ENCODE measurements at regions not wholly inside any gene's neighbourhood (a gene's known extent, or its start where the extent isn't known, plus 50 kb on each side); places are given as distances from the start of the nearest gene placed in this dataset.
"Not testable (repeated sequence)": the region's sequence is repeated elsewhere in the genome, so short reads cannot be mapped to it uniquely, and the experiment has no call there.

- no peak for DNase-seq
Observed at GRCh38 chr9:75463871-75464270, 375.6 kb downstream of the OSTF1 start.

DNA sequence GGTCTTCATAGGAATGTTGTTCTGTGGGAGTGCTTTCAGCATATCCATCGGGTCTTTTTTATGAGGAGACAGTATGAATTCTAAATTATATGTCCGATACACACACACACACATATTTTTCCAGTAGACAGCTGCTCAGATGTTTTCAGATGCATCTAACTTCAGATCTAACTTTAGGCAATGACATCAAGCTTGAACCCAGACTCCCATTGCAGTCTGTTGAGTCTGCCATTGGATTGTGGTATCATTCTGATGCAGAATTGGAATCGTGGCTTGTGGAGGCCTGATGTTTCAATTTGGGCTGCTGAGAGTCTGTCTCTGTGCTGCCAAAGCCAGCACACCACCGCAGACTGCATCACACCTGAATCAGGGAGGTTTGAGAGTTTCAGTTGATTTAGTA, 376.4 kb downstream of the OSTF1 start:
- no peak for DNase-seq

- DNase-seq, result no peak
Observed at GRCh38 chr9:75467142-75467541, 378.8 kb downstream of the OSTF1 start.

GRCh38 chr9:75471549-75472114, 383.3 kb downstream of the OSTF1 start:
- no peak for DNase-seq

- no peak for DNase-seq
Observed at GRCh38 chr9:75482566-75482965, 394.3 kb downstream of the OSTF1 start.

DNA sequence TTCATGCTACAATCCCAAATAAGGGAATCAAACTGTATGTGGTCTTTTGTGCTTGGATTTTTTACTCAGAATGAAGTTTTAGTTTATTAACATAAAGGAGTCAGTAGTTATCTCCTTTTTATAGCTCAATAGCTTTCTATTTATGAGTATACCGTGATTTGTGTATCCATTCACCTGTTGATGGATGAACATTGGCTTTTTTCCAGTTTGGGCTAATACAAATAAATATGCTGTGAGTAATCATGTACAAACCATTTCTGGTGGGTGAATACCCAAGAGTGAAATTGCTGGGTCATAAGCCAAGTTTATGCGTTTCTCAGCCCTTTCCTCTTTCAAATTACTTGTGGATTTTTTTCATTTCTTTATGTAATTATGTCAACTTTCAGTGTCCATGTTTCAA, 395.3 kb downstream of the OSTF1 start:
- no peak for DNase-seq

DNA sequence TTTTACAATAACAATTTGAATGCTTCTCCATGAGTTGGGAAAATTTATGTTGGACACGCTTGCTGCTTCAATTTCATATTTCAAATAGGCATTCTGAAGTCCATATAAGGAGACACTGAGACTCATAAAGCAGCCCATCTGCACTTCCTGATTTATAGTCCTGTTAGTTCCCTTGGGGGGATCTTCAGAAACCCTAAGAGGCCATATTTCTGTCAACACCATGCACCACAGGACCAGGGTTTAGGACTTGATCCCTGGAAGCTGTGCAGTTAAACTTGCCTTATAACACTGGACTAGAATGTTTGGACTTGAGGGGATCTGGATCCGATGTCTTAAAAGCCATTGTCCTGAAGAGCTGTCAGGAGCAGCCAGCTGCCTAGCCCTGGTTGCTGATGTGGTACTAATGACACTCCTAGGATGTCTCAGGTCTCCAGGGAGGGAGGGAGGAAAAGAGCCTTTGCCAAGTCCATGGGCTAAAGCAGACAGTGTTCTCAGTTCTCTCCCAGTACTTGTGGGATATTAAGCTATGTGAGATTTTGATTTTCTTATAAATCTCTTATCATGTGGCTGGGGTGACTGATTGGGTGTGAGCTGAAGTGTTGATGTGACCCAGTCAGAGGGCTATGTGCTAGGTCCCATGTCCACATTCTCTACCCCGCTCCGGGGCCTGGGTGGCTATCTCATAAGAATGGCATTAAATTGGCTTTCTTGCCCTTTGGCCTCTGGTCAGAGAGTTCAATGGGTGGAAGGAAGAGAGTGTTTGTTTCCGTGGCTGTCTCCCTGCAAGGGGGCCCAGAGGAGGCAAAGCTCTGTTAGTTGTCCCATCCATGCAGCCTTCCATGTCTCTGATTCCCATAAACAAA, 399.8 kb downstream of the OSTF1 start:
- DNase-seq, result no peak

DNA sequence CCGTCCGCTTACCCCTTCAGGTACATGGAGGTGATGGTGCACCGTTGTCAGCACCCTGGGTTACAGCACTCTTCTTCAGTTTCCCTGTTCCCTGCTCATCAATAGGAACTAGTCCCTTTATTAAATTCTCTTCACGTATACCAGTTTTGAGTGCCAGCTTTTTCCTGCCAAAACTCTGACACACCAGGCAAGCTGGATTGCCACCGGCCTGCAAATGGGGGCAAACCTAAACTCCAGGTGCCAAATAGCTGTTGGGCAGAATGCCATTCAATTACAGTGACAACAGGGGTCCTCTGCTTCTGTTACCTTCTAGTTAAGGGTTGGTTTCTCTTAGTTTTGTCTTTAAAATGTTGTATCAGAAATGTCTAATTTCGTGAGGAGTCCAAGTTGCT, 400.4 kb downstream of the OSTF1 start:
- DNase-seq, result no peak

- DNase-seq, result no peak
Observed at GRCh38 chr9:75490326-75490725, 400.1 kb upstream of the PCSK5 start.

DNA sequence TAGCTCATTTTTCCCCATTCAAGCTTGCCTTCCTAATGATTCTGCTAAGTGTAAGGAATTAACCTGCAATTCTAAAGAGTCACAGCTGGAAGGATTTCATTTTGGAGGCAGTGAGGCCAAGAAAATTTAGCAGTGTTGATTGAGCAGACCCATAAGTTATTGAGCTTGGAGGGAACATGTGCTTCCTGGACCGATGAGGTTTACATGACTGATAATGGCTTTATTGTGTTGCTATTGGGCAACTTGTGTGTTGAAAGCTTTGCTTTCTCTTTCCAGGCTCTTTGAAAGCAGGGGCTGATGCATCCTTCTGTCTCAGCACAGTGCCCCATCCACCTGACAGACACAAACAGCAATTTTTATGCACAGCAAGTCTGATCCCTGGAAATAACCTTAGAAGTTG, 398.9 kb upstream of the PCSK5 start:
- no peak for DNase-seq

DNA sequence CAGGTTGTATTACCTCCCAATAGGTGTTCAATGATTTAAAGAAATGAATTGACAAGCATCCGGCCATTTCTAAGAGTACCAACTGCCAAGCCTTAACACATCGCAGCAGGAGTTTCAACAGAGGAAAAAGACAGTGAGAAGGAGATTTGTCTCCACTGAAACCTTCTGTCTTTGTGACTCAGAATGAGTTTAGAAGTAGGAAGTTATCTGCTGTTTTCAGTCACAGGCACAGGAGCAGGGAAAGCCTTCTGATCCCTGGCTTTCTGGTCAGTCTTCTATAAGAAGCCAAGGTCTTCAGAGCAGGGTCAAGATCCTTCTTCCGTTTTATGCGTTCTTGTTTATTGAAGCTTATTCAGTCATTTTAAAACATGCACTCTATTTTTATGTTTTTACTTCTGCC, 390.7 kb upstream of the PCSK5 start:
- DNase-seq, result no peak

- DNase-seq, result no peak
Observed at GRCh38 chr9:75500479-75500878, 390.0 kb upstream of the PCSK5 start.

GRCh38 chr9:75500940-75501339, 389.5 kb upstream of the PCSK5 start:
- not testable (repeated sequence) for DNase-seq

- no peak for DNase-seq
Observed at GRCh38 chr9:75504721-75505120, 385.8 kb upstream of the PCSK5 start.

GRCh38 chr9:75505654-75506053, 384.8 kb upstream of the PCSK5 start:
- no peak for DNase-seq

DNA sequence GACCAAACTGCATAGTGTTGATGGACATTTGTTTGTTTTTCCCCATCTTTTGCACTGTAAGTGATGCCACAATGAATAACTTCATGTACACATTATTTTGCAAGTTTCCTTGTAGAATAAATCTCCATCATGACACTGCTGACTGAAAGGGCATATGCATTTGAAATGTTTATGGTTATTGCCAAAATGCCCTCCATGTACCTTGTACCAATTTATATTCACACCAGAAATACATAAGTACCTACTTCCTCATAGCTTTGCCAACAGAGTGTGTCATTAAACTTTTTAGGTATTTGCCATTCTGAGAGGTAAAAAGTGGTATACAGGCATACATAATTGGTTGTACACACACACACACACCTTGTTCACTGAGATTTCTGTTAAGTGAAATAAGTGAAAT, 361.0 kb upstream of the PCSK5 start:
- DNase-seq, result no peak

GRCh38 chr9:75531588-75531987, 358.9 kb upstream of the PCSK5 start:
- DNase-seq, result no peak

- DNase-seq, result no peak
Observed at GRCh38 chr9:75532233-75533050, 358.0 kb upstream of the PCSK5 start.

GRCh38 chr9:75539523-75539922, 350.9 kb upstream of the PCSK5 start:
- no peak for DNase-seq

- DNase-seq, result no peak
Observed at GRCh38 chr9:75540185-75540584, 350.3 kb upstream of the PCSK5 start.

DNA sequence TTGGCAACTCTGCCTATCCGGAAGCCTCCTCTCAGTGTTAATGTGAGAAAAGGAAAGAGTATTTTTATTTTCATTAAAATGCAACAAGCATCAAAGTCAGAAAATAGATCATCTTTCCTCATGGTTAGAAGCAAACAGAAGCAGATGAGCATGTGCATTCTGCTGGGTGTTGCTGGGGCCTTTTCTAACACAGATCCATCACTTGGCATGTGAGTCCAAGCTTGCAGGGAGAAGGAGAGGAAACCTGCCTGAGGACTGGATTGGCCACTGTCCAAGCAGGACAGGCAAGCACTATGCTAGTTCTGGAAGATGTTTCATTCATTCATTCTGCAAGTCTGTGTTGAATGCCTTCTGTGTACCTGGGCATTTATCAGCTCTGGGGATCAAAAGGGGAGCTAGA, 348.7 kb upstream of the PCSK5 start:
- no peak for DNase-seq

DNA sequence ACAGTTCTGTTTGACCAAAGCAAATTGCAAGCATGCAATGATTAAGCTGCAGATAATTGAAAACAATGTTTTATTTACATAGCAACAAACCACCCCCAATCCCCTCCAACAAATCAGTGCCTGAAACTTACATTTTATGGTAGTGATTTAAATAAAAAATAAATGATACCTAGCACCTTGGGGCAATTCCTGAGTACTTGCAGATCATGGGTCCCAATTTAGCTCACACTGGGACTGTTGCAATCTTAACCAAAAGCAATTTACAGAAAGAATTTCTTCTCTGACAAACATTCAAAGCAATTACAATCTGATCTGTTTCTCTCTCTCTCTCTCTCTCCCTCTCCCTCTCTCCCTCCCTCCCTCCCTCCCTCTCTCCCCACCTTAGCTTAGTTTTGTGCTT, 345.7 kb upstream of the PCSK5 start:
- DNase-seq, result no peak

DNA sequence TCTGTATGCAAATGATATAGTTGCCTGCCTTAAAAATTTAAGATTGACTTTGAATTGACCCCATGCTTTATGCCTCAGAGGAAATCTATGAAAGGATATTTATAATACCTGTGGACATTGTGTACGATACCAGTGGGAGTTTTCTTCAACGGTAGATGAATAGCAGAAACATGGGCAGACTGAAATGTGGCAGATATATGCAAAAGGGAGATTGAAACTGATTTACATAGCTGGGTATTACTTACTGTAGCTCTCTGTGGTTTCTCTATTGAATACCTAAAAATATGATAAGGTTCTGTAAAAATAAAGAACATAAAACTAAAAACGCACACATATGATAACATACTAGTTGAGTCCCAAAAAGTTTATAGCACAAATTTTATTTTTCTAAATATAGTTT, 345.2 kb upstream of the PCSK5 start:
- DNase-seq, result no peak

DNA sequence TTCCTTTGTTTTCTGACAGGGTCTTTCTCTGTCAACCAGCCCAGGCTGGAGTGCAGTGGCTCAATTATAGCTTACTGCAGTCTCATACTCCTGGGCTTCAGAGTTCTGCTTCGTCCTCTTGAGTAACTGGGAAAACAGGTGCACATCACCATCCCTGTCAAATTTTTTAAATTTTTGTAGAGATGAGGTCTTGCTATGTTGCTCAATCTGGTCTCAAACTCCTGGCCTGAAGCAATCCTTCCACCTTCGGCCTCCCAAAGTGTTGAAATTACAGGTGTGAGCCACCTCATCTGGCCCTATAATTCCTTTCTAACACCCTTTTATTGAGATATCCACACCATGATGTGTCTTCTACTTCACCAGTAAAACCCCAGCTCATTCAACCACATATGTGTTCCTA, 341.6 kb upstream of the PCSK5 start:
- no peak for DNase-seq

Measured in activated naive CD4-positive, alpha-beta T cell (primary cell).